IPS DF 6.9 (cell line): ENCODE measurements at regions not wholly inside any gene's neighbourhood (a gene's known extent, or its start where the extent isn't known, plus 50 kb on each side); places are given as distances from the start of the nearest gene placed in this dataset.

ENCODE experiments used
- DNase-seq: peaks from one replicate; pipeline ENCODE4 v3.0.0-alpha.2; 2013; ENCODE audit warnings: low read depth, low spot score
- H3K27ac ChIP-seq: one replicate; pipeline ENCODE4 v1.5.1; 2013; ENCODE audit warnings: low read length, control low read depth
- H3K27me3 ChIP-seq: 2 replicates; pipeline ENCODE4 v1.6.1; 2013; ENCODE audit warnings: mild to moderate bottlenecking, low read length; ENCODE audit not compliant: control insufficient read depth, insufficient read depth
- H3K36me3 ChIP-seq: 2 replicates; pipeline ENCODE4 v1.6.1; 2013; ENCODE audit warnings: low read length; ENCODE audit not compliant: control insufficient read depth, insufficient read depth
- H3K4me1 ChIP-seq: 2 replicates; pipeline ENCODE4 v1.6.1; 2013; ENCODE audit warnings: low read length; ENCODE audit not compliant: control insufficient read depth, insufficient read depth
- H3K4me3 ChIP-seq: 2 replicates; pipeline ENCODE4 v1.5.1; 2013; ENCODE audit warnings: mild to moderate bottlenecking, low read length
- H3K9me3 ChIP-seq: 2 replicates; pipeline ENCODE4 v1.6.1; 2013; ENCODE audit warnings: low read length, inconsistent platforms; ENCODE audit not compliant: control insufficient read depth, insufficient read depth
- WGBS: extraction: QIAGEN DNeasy Blood & Tissue Kit; methylation state at CpG from one replicate; pipeline ENCODE4 v1.1.7; 2013; ENCODE audit warnings: mixed read lengths, missing lambda C conversion rate; ENCODE audit not compliant: insufficient read length, insufficient coverage; 5-methylcytosine and 5-hydroxymethylcytosine counted together

DNA sequence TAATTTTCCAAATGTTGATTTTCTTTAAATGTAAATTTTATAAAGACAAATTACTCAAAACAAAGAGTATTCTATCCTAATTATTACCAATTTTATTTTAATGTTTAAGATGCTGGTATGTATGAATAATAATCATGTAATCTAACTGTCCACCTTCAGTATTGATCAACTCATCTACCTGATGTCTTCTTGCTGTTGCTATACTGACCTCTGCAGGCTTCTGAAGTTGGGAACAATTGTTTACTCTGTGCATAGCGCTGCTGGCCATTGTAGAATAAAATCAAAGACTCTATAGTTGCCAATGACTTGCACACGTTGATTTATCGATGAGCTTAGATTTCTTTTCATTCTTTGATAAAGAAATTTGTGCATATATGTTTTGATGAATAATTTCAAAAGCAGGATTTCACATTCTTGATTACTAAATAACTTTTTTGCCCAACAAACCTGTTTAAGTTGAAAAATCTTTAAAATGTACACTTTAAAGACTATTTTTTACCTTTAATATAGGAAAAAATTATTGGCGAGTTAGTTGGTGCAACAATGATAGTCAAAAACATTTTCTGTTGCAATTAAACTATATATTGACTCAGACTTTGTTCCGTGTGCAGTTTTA is 282.3 kb downstream of the TFEC start:
- Histone ChIP-seq H3K4me3 (no peak overlapping the region), H3K27ac (no peak overlapping the region), H3K27me3 (no peaks in the 10 kb centered on the region), H3K36me3 (no peaks in the 10 kb centered on the region), H3K9me3 (no peaks in the 10 kb centered on the region), H3K4me1 (no peaks in the 10 kb centered on the region)
- DNase-seq: no peak
- WGBS: no CpG with 5 or more reads among the region's 5 CpGs

DNA sequence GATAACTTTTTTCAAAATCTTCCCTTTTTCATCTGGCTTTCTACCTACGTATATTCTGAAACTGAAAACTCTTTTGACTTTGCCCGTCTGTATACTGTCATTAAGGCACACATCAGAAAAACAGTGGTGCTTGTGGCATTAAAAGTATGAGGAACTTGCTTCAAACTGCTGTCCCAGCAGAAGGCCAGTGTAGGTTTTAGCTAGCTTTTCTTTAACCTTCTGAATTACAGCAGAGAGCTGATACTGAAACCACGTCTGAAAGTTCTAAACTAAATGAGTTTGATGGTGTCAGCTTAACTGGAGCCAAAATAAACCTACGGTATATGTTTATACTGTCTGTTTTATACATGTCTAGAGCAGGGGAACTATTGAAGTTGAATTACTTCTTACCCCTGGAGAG is 283.4 kb downstream of the TFEC start:
- WGBS: no CpG with 5 or more reads among the region's 4 CpGs
- no peaks in the 10 kb centered on the region for H3K36me3 ChIP-seq
- H3K4me1 ChIP-seq: no peaks in the 10 kb centered on the region
- no peaks in the 10 kb centered on the region for H3K9me3 ChIP-seq
- H3K27me3 ChIP-seq: no peaks in the 10 kb centered on the region
- DNase-seq: no peak
- no peak overlapping the region for H3K4me3 ChIP-seq
- H3K27ac ChIP-seq: no peak overlapping the region

DNA sequence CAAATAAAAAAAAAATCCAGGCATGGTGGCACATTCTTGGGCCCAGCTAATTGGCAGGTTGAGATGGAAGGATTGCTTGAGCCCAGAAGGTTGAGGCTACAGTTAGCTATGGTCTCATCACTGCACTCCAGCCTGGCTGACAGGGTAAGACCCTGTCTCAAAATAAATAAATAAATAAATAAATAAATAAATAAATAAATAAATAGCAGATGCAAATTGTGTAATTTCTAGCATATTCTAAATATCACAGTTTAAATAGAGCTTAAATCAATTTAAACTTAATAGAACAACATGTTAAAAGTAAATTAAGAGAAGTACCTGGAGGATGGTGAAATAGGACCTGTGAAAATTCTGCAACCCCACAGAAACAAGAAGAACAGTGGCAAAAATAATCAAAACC is 290.5 kb downstream of the TFEC start:
- DNase-seq: no peak
- Histone ChIP-seq H3K36me3 (no peaks in the 10 kb centered on the region), H3K4me1 (no peaks in the 10 kb centered on the region), H3K4me3 (no peak overlapping the region), H3K9me3 (no peaks in the 10 kb centered on the region), H3K27me3 (no peaks in the 10 kb centered on the region), H3K27ac (no peak overlapping the region)

DNA sequence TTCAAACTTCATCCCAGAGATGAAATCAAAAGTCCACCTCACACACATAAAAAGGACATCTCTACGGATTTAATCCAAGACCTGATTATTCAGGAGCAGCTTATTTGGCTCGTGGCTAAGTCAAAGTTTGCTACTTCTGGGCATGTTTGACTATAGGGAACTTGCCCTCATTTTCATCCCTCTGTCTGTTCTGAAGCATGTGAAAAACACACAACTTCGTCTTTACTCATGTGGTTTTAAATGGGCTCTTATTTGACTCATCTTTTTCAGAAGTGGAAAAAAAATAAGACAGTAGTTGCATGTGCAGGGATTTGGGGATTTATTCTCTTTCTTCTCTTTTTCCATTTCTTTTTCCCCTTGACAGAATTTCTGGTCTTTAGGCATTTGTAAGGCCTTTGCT is 295.9 kb downstream of the TFEC start:
- no peak overlapping the region for H3K4me3 ChIP-seq
- H3K36me3 ChIP-seq: no peaks in the 10 kb centered on the region
- H3K27ac ChIP-seq: no peak overlapping the region
- no peaks in the 10 kb centered on the region for H3K4me1 ChIP-seq
- H3K9me3 ChIP-seq: no peaks in the 10 kb centered on the region
- WGBS: no CpG with 5 or more reads among the region's 3 CpGs
- DNase-seq: no peak
- H3K27me3 ChIP-seq: no peaks in the 10 kb centered on the region

DNA sequence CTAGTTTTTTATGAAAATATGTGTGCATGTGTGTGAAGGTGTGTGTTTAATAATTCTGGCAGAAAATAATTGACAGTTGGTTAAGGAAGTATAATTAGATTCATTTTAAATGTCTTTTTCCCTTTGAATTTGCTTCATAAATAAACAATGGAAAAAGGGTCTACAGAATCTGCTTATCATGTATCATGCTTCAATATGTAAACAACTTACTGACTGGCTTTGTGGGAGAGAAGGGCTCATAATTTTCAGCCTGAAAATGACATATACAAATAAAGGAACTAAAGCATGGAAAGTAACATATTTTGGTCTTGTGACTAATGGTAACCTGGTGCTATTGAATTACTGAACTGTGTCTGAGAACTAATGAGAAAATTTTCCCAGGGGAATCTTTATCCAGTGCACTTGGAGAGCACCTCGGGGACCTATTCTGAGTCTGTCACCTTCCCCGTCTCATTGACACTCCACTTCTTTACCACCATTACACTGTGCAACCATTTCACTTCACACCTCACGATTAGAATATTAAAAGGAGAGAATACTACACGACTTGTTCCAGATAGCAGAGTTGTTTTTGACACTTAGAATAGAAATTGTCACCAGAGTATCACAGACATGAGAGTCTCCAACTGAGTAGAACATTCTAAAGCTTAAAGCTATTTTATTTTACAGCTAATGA is 298.6 kb downstream of the TFEC start:
- no peak for DNase-seq
- Histone ChIP-seq H3K4me1 (no peaks in the 10 kb centered on the region), H3K9me3 (no peaks in the 10 kb centered on the region), H3K4me3 (no peak overlapping the region), H3K36me3 (no peaks in the 10 kb centered on the region), H3K27ac (no peak overlapping the region), H3K27me3 (no peaks in the 10 kb centered on the region)
- WGBS: 100% methylated on average over 2 of the region's 4 CpGs

DNA sequence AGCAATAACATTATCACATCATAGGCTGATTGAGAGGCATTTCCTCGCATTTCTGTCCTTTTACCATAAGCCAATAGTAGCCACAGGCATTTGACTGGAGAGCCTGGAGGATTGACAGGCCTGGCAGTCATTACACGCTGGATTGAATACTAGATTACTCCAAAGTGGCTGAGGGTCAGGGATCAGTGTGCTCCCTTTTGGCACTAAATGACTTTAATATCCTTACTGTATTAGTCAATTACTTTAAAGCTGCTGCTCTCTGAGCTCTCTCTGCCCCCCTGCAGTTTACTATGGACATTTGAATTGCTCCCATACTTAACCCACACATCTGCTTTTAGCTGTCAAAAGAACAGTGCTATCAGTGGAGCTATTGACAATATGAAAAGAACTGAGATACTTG is 302.0 kb downstream of the TFEC start:
- Histone ChIP-seq H3K4me3 (no peak overlapping the region), H3K36me3 (no peaks in the 10 kb centered on the region), H3K27me3 (no peaks in the 10 kb centered on the region), H3K4me1 (no peaks in the 10 kb centered on the region), H3K27ac (no peak overlapping the region), H3K9me3 (no peaks in the 10 kb centered on the region)
- DNase-seq: no peak
- no CpG with 5 or more reads among the region's 2 CpGs for WGBS

DNA sequence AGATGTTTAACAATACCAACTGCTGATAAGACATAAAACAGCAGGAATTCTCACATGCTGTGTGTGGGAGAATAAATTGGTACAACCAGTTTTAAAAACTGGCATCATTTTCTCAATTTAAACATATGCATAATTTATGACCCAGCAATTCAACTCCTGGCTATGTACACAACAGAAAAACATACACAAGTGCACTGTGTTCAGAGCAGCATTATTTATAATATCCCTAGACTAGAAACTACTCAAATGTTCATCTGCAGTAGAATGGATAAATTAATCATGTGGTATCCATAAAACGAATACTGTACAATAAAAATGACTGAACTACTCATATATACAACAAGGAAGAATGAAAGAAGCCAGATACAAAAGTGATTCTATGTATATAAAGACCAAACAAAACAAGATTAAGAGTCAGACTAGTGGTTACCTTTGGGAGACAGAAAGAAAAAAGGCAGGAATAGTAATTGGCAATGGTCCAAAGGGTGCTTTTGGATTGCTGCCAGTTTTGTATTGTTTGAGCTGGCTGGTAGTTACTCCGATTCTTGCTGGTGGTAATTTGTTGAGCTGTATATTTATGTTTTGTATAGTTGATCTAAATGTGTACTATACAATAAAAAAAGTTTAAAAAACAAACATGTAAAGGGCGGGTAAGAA is 306.0 kb downstream of the TFEC start:
- Histone ChIP-seq H3K36me3 (no peaks in the 10 kb centered on the region), H3K4me1 (no peaks in the 10 kb centered on the region), H3K27ac (no peak overlapping the region), H3K27me3 (no peaks in the 10 kb centered on the region), H3K4me3 (no peak overlapping the region), H3K9me3 (no peaks in the 10 kb centered on the region)
- WGBS: no CpG with 5 or more reads among the region's 3 CpGs
- no peak for DNase-seq

DNA sequence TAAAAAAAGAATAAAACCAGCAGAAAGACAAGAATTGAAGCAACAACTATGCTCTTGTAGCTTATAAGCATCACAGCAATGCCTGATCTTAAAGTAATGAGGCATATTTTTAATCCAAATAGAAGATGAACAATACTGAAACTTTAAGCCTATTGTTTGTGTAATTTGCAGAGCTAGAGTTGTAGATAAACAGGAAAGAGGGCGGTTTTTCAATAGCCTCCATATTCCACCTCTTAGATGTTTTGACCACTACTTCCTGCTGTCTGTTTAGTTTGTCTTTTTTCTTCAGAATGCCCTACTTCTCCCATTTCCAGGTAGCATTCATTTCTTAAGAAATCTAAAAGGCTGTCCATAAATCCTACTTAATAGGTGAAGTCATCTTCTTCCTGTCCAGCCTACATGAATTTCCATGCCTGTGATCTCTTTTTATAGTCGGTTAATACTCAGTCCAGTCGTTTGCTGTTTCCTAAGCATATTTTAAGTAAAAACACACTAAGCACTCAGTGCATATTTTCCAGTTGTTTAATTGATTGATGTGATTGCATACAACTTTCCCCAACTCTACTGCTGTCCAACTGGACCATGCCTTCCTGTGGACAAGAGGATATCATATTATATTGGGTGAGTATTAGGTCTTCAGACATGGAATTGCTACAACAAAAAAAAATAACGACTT is 308.1 kb downstream of the TFEC start:
- no peak for DNase-seq
- H3K4me1 ChIP-seq: no peaks in the 10 kb centered on the region
- H3K9me3 ChIP-seq: no peaks in the 10 kb centered on the region
- H3K27ac ChIP-seq: no peak overlapping the region
- no CpG with 5 or more reads among the region's 4 CpGs for WGBS
- no peaks in the 10 kb centered on the region for H3K27me3 ChIP-seq
- no peak overlapping the region for H3K4me3 ChIP-seq
- no peaks in the 10 kb centered on the region for H3K36me3 ChIP-seq

DNA sequence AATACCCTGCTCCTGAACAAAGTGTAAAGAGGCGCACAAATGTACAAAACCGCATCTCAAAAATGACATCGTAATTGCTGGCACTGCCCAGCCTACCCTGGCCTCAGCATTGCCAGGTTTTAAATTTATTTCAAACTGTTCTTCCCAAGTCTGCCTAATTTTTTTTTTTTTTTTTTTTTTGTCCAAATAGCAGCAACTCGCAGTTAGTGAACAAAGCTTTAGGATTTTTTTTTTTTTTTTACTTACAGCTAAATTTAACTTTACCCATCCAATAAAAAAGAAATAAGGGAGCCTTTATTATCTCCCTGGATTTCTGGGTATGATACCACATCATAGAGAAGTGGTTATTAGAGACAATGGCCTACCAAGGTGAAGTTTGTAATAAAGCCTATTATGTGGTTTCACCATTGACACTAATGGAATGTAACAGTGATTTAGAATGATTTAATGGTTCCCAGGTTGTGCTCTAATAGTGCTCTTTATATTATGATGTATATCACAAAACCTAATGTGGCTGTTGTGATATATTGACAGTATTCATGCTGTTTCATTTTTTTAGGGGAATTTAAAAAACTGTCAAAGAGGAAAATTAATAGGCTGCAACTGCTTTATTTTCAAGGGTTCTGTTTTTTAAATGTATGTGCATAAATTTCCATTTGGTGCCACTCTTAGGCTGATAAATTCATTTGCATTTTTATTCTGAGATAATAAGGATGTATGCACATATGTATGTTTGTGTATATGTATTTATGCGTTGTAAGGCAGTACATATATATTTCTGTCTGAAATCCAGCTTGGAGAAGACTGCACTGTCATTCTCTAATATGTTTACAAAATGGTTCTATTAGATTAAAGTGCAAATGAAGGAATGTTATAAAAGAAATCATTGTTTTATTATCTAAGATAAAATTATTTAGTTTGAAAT is 309.0 kb downstream of the TFEC start:
- Histone ChIP-seq H3K4me3 (no peak overlapping the region), H3K27ac (no peak overlapping the region), H3K4me1 (no peaks in the 10 kb centered on the region), H3K36me3 (no peaks in the 10 kb centered on the region), H3K27me3 (no peaks in the 10 kb centered on the region), H3K9me3 (no peaks in the 10 kb centered on the region)
- DNase-seq: no peak
- no CpG with 5 or more reads among the region's 5 CpGs for WGBS

DNA sequence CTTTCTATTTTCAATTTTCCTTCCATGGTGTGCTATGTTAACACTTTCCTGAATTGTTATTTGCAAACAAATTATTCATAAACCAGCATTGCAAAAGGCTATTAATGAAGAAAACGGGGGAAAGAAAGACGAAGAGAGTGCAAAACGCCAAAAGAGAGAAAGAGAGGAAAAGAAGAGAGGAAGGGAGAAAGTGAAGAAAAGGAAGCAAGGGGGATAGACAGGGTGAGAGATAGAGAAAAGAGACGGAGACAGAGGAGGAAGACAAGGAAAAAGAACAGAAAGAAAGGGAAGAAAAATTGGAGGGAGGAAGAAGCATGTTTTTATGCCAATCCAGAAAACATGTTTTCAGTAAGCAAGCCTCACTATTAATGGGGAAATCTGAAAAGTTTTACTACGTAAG is 310.6 kb downstream of the TFEC start:
- WGBS: no CpG with 5 or more reads among the region's 5 CpGs
- H3K9me3 ChIP-seq: no peaks in the 10 kb centered on the region
- H3K4me1 ChIP-seq: no peaks in the 10 kb centered on the region
- no peak overlapping the region for H3K4me3 ChIP-seq
- H3K27me3 ChIP-seq: no peaks in the 10 kb centered on the region
- no peaks in the 10 kb centered on the region for H3K36me3 ChIP-seq
- H3K27ac ChIP-seq: no peak overlapping the region
- DNase-seq: no peak
